H9 (cell line): ENCODE measurements at regions not wholly inside any gene's neighbourhood (a gene's known extent, or its start where the extent isn't known, plus 50 kb on each side); places are given as distances from the start of the nearest gene placed in this dataset.
"Not testable (repeated sequence)": the region's sequence is repeated elsewhere in the genome, so short reads cannot be mapped to it uniquely, and the experiment has no call there.

Source experiments
- DNase-seq: peaks from one replicate; pipeline ENCODE4 v3.0.0-alpha.2; 2017
- H2AFZ ChIP-seq: one replicate; pipeline ENCODE4 v1.6.1; 2013; ENCODE audit warnings: mild to moderate bottlenecking, low read length, control low read depth, moderate library complexity
- H2AK5ac ChIP-seq: 2 replicates; pipeline ENCODE4 v1.6.1; 2013; ENCODE audit warnings: low read length, control low read depth, mixed read lengths; ENCODE audit not compliant: insufficient read length
- H2BK120ac ChIP-seq: one replicate; pipeline ENCODE4 v1.6.1; 2013; ENCODE audit warnings: low read depth, mild to moderate bottlenecking, low read length, control low read depth, inconsistent platforms; ENCODE audit not compliant: poor library complexity, severe bottlenecking
- H2BK12ac ChIP-seq: 2 replicates; pipeline ENCODE4 v1.6.1; 2013; ENCODE audit warnings: low read length, control low read depth, mixed read lengths, low read depth; ENCODE audit not compliant: insufficient read length
- H2BK15ac ChIP-seq: 2 replicates; pipeline ENCODE4 v1.6.1; 2013; ENCODE audit warnings: low read depth, low read length, control low read depth
- H2BK20ac ChIP-seq: one replicate; pipeline ENCODE4 v1.6.1; 2013; ENCODE audit warnings: low read depth, mild to moderate bottlenecking, low read length, control low read depth, inconsistent platforms; ENCODE audit not compliant: poor library complexity, severe bottlenecking
- H2BK5ac ChIP-seq: 2 replicates; pipeline ENCODE4 v1.6.1; 2013; ENCODE audit warnings: low read length, control low read depth, mixed read lengths; ENCODE audit not compliant: insufficient read length
- H3K14ac ChIP-seq: 2 replicates; pipeline ENCODE4 v1.6.1; 2013; ENCODE audit warnings: low read length, control low read depth; ENCODE audit not compliant: insufficient read depth
- H3K18ac ChIP-seq: 2 replicates; pipeline ENCODE4 v1.6.1; 2013; ENCODE audit warnings: low read depth, mild to moderate bottlenecking, mixed read lengths, low read length, control low read depth; ENCODE audit not compliant: insufficient read length
- H3K23ac ChIP-seq: 2 replicates; pipeline ENCODE4 v1.6.1; 2013; ENCODE audit warnings: low read length, control low read depth, mixed read lengths, low read depth; ENCODE audit not compliant: insufficient read length
- H3K23me2 ChIP-seq: 2 replicates; pipeline ENCODE4 v1.6.1; 2013; ENCODE audit warnings: low read depth, mild to moderate bottlenecking, mixed read lengths, low read length, control low read depth; ENCODE audit not compliant: insufficient read length, poor library complexity, severe bottlenecking
- H3K27ac ChIP-seq: 2 replicates; pipeline ENCODE4 v1.5.1; 2013; ENCODE audit warnings: low read length, control low read depth, mixed read lengths, low read depth; ENCODE audit not compliant: insufficient read length
- H3K27me3 ChIP-seq: 2 replicates; pipeline ENCODE4 v1.6.1; 2013; ENCODE audit warnings: low read length, control low read depth, inconsistent platforms; ENCODE audit not compliant: insufficient read depth
- H3K4ac ChIP-seq: 2 replicates; pipeline ENCODE4 v1.6.1; 2013; ENCODE audit warnings: low read depth, mild to moderate bottlenecking, control low read depth, inconsistent platforms, low read length, moderate library complexity
- H3K4me1 ChIP-seq: 2 replicates; pipeline ENCODE4 v1.6.1; 2013; ENCODE audit warnings: low read length, control low read depth, inconsistent platforms; ENCODE audit not compliant: insufficient read depth
- H3K4me2 ChIP-seq: 2 replicates; pipeline ENCODE4 v1.6.1; 2013; ENCODE audit warnings: low read length, control low read depth, mixed read lengths; ENCODE audit not compliant: insufficient read length, insufficient read depth
- H3K56ac ChIP-seq: 2 replicates; pipeline ENCODE4 v1.6.1; 2013; ENCODE audit warnings: low read depth, mild to moderate bottlenecking, mixed read lengths, low read length, control low read depth; ENCODE audit not compliant: insufficient read length
- H3K79me1 ChIP-seq: 2 replicates; pipeline ENCODE4 v1.6.1; 2013; ENCODE audit warnings: low read depth, mild to moderate bottlenecking, moderate library complexity, low read length, control low read depth, inconsistent platforms; ENCODE audit not compliant: insufficient read depth, poor library complexity, severe bottlenecking
- H3K79me2 ChIP-seq: 2 replicates; pipeline ENCODE4 v1.6.1; 2013; ENCODE audit warnings: low read length, control low read depth, inconsistent platforms; ENCODE audit not compliant: insufficient read depth
- H3K9ac ChIP-seq: 2 replicates; pipeline ENCODE4 v1.6.1; 2013; ENCODE audit warnings: low read length, control low read depth, mixed read lengths; ENCODE audit not compliant: insufficient read length; ENCODE audit errors: extremely low read depth
- H3K9me3 ChIP-seq: one replicate; pipeline ENCODE4 v1.6.1; 2013; ENCODE audit warnings: low read depth, low read length, inconsistent platforms; ENCODE audit not compliant: control insufficient read depth
- H3T11ph ChIP-seq: one replicate; pipeline ENCODE4 v1.6.1; 2013; ENCODE audit warnings: mild to moderate bottlenecking, low read length, control low read depth, inconsistent platforms
- H4K20me1 ChIP-seq: one replicate; pipeline ENCODE4 v1.6.1; 2013; ENCODE audit not compliant: control insufficient read depth, insufficient read length, insufficient read depth
- H4K5ac ChIP-seq: 2 replicates; pipeline ENCODE4 v1.6.1; 2013; ENCODE audit warnings: low read depth, mild to moderate bottlenecking, mixed read lengths, low read length, control low read depth; ENCODE audit not compliant: insufficient read length
- H4K8ac ChIP-seq: replicated peaks from 2 replicates; pipeline ENCODE4 v1.6.1; 2013; ENCODE audit warnings: low read length, control low read depth, mixed read lengths, low read depth; ENCODE audit not compliant: insufficient read length
- H4K91ac ChIP-seq: 2 replicates; pipeline ENCODE4 v1.6.1; 2013; ENCODE audit warnings: low read depth, mild to moderate bottlenecking, moderate library complexity, mixed read lengths, low read length, control low read depth; ENCODE audit not compliant: insufficient read length
- H3K27ac Mint-ChIP-seq, 3 experiments: 2 replicates in 2 of 3; 3 replicates in 1 of 3; pipeline ENCODE4 v1.8.0; 2020 to 2021; ENCODE audit warnings: mixed read lengths in 3 of 3, mild to moderate bottlenecking in 1 of 3, moderate library complexity in 1 of 3
- H3K27me3 Mint-ChIP-seq: 2 replicates; pipeline ENCODE4 v1.8.0; 2021; ENCODE audit warnings: low read depth, mild to moderate bottlenecking, moderate library complexity, mixed read lengths
- H3K36me3 Mint-ChIP-seq, 3 experiments: 2 replicates in 2 of 3; 3 replicates in 1 of 3; pipeline ENCODE4 v1.8.0; 2020 to 2021; ENCODE audit warnings: low read depth in 3 of 3, mixed read lengths in 3 of 3; ENCODE audit not compliant: insufficient read depth in 1 of 3
- H3K4me1 Mint-ChIP-seq, 2 experiments: 2 replicates each; pipeline ENCODE4 v1.8.0; 2020; ENCODE audit warnings: mixed read lengths in 2 of 2
- H3K4me3 Mint-ChIP-seq, 2 experiments: 2 replicates in 1 of 2; 3 replicates in 1 of 2; pipeline ENCODE4 v1.8.0; 2020 to 2021; ENCODE audit warnings: mild to moderate bottlenecking in 2 of 2, mixed read lengths in 2 of 2, moderate library complexity in 1 of 2
- H3K9me3 Mint-ChIP-seq, 2 experiments: 2 replicates in 1 of 2; 3 replicates in 1 of 2; pipeline ENCODE4 v1.8.0; 2020; ENCODE audit warnings: mild to moderate bottlenecking in 2 of 2, mixed read lengths in 2 of 2, moderate library complexity in 1 of 2
- WGBS: extraction: QIAGEN DNeasy Blood & Tissue Kit; methylation state at CpG from one replicate; pipeline ENCODE4 v1.1.7; 2013; ENCODE audit warnings: missing lambda C conversion rate, low lambda C conversion rate, mixed read lengths; ENCODE audit not compliant: insufficient read length; ENCODE audit errors: extremely low coverage; 5-methylcytosine and 5-hydroxymethylcytosine counted together
- TF ChIP-seq, protein P1 (sequence below): fragments of 200-600 bp; sonication (generic); conservative IDR thresholded peaks from 3 replicates; pipeline ENCODE4 v1.8.0; 2021; ENCODE audit warnings: antibody characterized with exemption, mild to moderate bottlenecking

DNA sequence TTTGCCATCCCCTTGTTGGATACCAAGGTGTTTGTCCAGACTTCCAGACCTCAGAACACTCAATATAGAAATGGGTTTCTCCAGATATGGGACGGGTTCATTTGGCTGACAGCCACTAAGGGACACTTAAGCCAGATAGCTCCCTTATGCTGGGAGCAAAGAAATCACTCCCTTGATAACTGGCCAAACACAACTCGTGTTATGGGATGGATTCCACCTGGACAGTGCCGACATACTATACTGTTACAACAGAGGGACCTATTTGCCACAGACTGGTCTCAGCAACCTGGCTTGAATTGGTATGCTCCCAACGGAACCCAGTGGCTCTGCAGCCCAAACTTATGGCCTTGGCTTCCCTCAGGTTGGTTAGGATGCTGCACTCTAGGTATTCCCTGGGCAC, 114.0 kb upstream of the PLCL2 start:
- Histone ChIP-seq H3K14ac (no peak overlapping the region), H4K5ac (no peak overlapping the region), H3T11ph (no peak overlapping the region), H3K79me2 (no peaks in the 10 kb centered on the region), H2BK20ac (no peak overlapping the region), H2AFZ (no peak overlapping the region), H2BK120ac (no peak overlapping the region), H3K18ac (no peak overlapping the region), H3K79me1 (no peaks in the 10 kb centered on the region), H3K4me2 (no peak overlapping the region), H4K20me1 (no peaks in the 10 kb centered on the region), H3K23ac (no peak overlapping the region), H3K4me1 (peaks cover 4% of the 10 kb centered on the region; the same call in 1 of the 2 replicates), H2AK5ac (no peak overlapping the region), H4K91ac (no peak overlapping the region), H2BK15ac (no peak overlapping the region), H3K27me3 (no peaks in the 10 kb centered on the region), H3K27ac (no peak overlapping the region), H3K9ac (no peak overlapping the region), H3K56ac (no peak overlapping the region), H4K8ac (no peak overlapping the region), H3K9me3 (no peaks in the 10 kb centered on the region), H3K4ac (no peak overlapping the region), H2BK12ac (no peak overlapping the region), H3K23me2 (no peaks in the 10 kb centered on the region), H2BK5ac (no peak overlapping the region)
- Mint-ChIP-seq H3K9me3 (peaks cover 7 to 8% of the 10 kb centered on the region in 2 experiments), H3K36me3 (peaks cover 2 to 16% (median 7%) of the 10 kb centered on the region in 3 experiments; a peak in 5 of 7 replicates), H3K4me3 (no peak overlapping the region), H3K27ac (no peak overlapping the region), H3K27me3 (peaks cover 2% of the 10 kb centered on the region), H3K4me1 (peaks cover 34 to 54% of the 10 kb centered on the region in 2 experiments)
- WGBS = no CpG with 5 or more reads among the region's 4 CpGs
- TF ChIP-seq, protein P1, sequence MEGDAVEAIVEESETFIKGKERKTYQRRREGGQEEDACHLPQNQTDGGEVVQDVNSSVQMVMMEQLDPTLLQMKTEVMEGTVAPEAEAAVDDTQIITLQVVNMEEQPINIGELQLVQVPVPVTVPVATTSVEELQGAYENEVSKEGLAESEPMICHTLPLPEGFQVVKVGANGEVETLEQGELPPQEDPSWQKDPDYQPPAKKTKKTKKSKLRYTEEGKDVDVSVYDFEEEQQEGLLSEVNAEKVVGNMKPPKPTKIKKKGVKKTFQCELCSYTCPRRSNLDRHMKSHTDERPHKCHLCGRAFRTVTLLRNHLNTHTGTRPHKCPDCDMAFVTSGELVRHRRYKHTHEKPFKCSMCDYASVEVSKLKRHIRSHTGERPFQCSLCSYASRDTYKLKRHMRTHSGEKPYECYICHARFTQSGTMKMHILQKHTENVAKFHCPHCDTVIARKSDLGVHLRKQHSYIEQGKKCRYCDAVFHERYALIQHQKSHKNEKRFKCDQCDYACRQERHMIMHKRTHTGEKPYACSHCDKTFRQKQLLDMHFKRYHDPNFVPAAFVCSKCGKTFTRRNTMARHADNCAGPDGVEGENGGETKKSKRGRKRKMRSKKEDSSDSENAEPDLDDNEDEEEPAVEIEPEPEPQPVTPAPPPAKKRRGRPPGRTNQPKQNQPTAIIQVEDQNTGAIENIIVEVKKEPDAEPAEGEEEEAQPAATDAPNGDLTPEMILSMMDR = no peak
- DNase-seq = no peak

DNA sequence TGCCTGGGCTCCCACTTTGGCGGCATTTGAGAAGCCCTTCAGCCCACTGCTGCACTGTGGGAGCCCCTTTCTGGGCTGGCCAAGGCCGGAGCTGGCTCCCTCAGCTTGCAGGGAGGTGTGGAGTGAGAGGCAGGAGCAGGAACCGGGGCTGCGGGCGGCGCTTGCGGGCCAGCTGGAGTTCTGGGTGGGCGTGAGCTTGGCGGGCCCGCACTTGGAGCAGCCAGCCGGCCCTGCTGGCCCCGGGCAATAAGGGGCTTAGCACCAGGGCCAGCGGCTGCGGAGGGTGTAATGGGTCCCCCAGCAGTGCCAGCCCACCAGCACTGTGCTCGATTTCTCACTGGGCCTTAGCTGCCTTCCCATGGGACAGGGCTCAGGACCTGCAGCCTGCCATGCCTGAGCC, 111.2 kb upstream of the PLCL2 start:
- not testable (repeated sequence) for H3K14ac ChIP-seq, H3K4ac ChIP-seq, DNase-seq, H3K27me3 Mint-ChIP-seq, H3K9me3 Mint-ChIP-seq, H4K91ac ChIP-seq, H2BK120ac ChIP-seq, H3K23me2 ChIP-seq, H3K9ac ChIP-seq, H3K9me3 ChIP-seq, H3K23ac ChIP-seq, H3K79me2 ChIP-seq, H2AFZ ChIP-seq, H2BK15ac ChIP-seq, H3K18ac ChIP-seq, H3K79me1 ChIP-seq, H2AK5ac ChIP-seq, H3T11ph ChIP-seq, H4K20me1 ChIP-seq, H3K27ac Mint-ChIP-seq, H4K5ac ChIP-seq, H3K4me2 ChIP-seq, H3K27me3 ChIP-seq, H3K27ac ChIP-seq, H2BK20ac ChIP-seq, H4K8ac ChIP-seq, H3K56ac ChIP-seq, H2BK12ac ChIP-seq, H3K4me3 Mint-ChIP-seq, H3K4me1 ChIP-seq, H2BK5ac ChIP-seq
- WGBS = no CpG with 5 or more reads among the region's 15 CpGs
- Mint-ChIP-seq H3K4me1 (peaks cover 35 to 42% of the 10 kb centered on the region in 2 experiments), H3K36me3 (peaks cover 2 to 16% (median 7%) of the 10 kb centered on the region in 3 experiments; a peak in 5 of 7 replicates)
